GM21515 (cell line): ENCODE measurements at regions not wholly inside any gene's neighbourhood (a gene's known extent, or its start where the extent isn't known, plus 50 kb on each side); places are given as distances from the start of the nearest gene placed in this dataset.

Experiments
- ATAC-seq: cut with Tn5 transposase; IDR thresholded peaks from one replicate; pipeline ENCODE4 v1.9.1; 2021; ENCODE audit not compliant: unreplicated experiment

DNA sequence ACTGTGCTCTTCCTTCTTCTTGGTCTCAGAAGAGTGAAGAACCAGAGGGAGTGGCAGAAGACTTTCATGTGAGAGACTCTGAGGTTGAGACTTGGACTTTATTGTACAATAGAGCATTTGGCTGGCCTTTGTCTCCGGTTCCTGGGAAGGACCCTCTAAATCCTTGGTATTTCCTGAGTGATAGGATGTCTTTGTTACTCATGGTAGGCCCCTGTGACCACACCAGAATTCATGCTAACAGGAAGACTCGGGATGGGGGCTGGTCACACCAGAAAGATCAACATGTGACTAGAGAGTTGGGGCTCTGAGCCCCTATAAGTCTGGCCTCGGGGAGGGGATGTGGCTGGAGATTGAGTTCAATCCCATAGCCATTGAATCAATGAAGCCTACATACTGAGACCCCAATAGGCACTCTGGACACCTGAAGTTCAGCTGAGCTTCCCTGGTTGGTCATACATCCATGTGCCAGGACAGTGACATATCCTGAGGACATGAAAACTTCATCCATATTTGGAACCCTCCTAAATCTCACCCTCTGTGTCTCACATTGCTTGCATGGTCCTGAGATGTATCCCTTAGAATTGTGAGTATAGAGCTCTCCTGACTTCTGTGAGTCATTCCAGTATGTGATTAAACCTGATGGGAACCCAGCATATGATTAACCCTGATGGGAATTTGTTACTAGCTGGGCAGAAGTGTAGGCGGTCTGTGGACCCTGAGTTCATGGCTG lies 201.7 kb downstream of the GADD45G start:
- no peak for ATAC-seq

DNA sequence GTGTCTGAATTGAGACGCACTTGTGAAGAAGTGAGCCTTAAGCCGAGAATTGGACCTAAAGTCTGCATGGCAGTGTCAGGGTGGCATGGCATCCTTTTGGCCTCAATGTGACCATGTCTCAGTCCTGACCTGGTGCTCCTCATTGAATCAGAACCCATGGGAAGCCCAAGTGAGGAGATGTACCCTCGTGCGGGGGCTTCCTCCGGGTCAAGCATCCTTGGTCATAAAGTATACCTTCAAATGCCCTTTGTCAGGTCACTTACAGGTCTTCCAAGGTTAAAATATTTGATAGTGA lies 202.2 kb downstream of the GADD45G start:
- no peak for ATAC-seq

DNA sequence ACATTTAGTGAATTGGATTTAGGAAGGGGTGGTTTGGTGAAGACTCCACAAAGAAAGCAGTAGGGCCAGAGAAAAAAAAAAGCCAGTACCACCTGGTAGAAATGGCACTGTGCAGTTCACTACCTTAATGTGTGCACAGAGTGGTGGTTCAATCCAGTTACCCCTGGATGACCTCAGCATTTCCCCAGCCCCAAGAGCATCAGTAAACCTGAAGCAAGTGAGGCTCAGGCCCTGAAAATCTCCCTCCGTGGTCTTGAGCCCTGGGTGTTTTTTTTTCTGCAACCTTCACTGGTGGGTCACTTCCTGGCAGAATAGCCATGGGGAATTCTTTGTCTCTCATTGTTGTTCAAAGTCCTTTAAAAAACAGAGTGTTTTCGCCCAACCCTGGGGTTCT lies 202.9 kb downstream of the GADD45G start:
- ATAC-seq = no peak

DNA sequence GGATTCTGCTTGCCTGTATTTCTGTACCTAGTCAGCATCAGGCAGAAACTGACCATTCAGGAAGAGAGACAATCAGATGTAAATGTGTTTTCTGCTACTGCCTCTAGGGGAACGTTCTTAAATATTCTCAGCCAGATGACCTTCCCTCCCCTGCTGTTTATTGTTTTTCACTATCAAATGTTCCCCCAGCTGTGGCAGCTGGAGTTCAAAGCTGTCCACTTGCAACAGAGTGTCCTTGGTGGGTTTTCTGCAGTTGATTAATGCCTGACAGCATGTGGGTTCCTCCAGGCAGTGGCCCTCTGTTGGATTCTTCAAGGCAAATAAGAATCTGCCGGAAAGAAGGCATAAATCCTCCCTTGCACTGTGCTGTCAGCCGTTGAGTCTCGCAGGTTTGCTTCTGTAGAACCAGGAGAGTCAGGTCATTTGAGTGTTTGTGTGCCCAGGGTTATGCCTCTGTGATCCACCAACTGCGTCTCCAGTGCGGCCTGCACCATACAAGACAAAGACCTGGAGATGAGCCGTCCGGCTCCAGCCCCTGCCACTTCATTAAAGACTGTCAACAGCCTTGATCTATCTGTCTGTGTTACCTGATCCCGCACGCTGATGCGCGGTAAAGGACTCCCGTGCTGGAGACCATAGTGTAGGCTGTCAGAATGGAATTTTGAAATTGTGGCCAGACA lies 203.4 kb downstream of the GADD45G start:
- no peak for ATAC-seq

DNA sequence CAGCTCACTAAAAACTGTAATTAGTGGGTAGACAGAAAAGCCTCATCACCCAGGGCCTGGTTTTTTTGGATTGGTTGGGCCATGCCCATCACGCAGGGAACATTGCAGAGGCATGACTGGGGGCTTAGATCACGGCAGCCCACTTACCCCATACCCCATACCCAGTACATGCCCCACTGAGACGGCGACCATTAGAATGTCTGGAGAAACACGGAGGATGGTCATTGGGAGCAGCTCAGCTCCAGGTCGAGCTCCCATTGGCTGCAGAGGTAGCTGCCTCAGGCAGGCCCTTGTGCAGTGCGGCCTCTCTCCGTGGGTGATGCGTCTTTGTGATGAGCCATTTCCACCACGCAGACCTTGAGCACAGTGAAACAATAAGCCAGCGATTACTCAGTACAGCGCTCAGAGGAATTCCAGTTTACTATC lies 204.0 kb downstream of the GADD45G start:
- ATAC-seq = no peak

DNA sequence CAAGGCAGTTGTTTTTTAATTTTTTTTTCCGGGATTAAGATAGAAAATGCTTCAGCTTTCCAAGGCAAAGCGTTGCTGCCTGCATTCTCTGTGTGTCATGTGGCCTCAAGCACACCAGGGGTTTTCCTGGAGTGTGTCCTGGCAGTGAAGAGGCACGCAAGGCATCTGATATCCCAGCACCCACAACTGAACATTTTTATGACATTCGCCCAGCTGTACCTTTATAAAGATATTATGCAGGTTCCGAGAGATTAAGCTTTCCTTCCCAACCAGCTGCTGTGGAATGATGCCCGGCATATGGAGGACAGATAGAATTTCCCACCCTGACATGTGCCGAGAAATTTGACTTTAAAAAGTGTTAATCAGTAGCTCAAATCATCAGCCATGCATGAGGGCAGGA lies 205.6 kb downstream of the GADD45G start:
- ATAC-seq = no peak

DNA sequence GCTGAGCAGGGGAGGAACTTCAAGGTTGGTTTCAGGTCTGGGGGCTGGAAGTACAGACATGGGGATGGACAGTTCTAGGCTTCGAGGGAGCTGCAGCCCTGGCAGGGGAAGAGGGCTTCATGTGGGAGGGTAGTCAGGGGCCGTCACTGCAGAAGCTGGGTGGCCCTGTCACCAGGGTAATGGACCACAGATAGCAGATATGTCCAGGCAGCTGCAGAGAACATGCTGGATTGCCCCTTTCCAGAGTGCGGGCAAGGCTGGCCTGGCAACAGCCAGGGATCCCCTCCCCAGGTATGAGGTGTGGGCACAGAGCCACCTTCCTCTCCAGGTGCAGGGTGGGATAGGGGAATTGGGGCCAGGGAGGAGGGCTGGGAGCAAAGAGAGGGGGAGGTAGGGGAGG lies 206.5 kb downstream of the GADD45G start:
- ATAC-seq = no peak

DNA sequence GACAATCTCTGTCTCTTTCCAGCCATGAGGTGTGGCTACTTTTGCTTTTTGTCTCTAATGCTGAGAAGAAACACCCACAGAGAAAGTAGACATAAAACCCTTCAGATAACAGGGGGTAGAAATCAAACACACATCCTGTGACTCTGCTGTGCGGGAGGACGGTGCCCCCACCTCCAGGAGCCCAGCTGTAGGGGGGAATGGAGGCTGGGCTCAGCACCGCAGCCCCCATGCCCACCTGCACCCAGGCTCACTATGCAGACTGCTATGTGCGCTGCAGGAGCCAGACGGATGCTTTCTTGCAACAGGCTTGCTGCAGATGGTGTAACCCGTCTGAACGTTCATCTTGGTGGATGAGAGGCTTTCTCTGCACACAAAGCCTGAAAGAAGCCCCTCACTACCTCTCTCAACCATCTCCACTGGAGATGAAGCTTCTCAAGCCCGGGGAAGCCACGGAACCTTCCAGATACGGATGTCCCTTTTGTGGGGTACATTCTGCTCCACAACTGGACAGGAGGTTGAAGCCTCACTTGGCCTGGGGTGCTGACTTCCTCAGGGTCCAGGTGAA lies 207.2 kb downstream of the GADD45G start:
- no peak for ATAC-seq

DNA sequence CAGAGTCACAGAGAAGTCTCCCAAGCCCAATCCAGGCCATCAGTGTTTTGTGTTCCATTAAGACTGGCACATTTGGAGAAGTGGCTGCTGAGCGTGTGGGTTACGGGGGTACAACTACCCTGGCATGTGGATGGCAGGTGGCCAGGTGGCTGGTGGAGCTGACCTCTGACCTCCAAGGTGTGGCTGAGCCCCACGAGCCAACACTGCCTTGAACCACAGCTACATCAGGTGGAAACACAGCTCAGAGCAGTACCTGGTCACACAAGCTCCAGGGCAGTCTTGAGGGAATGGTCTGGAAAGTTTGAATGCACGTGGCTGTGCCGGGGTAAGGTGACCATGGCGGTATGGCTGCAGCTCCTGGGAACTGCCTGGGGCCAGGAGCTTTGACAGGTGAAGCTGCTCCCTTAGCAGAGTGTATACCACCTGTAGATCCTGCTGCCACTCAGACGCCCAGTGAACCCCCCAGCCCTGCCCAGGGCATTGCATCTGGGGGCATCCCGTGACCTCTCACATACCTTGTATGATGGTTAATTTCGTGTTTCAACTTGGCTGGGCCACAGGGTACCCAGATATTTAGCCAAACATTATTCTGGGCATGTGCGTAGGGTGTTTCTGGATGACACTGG lies 207.9 kb downstream of the GADD45G start:
- no peak for ATAC-seq

DNA sequence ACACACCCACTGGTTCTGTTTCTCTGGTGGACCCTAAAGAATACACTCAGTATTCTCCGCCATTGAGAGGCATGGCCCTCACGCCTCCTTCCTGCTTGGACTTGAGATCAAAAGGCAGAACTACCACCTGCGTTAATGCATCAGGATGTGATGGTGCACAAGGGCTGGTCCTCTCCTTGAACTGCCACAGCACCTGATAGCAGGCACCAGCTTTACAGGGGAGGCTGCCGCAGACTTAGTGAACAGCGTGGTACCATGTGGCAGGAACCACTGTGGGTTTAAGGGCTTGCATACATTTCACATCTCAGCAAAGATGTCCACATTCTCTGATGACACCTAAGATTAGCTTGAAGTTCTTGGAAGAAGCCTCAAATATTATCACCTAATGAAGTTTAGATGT lies 208.7 kb downstream of the GADD45G start:
- ATAC-seq = no peak

DNA sequence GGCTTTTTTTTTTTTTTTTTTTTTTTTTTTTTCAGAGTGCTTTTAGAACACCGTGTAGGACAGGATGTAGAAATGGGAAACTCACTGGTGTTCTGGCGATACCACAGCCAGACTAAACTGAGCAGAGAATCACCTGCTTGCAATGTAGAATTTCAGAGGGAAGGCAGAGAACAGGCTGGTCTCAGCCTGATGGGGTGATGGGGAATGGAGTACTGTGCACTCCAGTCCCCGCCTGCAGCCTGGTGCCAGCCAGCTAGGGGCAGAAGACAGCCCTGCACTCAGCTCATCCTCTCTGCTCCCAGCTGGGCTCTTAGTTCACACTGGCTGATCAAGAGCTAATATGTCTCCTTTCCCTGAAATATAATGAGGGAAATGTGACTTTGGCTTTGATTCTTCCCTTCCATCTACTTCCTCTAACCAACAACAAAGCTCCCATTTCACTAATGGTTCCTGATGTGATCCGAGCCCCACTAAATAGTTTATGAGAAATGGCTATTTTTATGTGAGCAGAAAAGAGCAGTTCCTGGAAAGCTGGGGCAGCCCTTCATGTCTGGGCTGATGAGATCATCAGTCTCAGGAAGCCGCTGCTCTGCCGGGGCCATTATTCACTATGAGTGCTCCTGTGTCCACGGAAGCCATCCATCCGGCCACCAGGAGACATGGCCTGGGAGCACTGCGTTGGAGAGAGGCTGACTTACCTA lies 209.7 kb downstream of the GADD45G start:
- ATAC-seq = no peak

DNA sequence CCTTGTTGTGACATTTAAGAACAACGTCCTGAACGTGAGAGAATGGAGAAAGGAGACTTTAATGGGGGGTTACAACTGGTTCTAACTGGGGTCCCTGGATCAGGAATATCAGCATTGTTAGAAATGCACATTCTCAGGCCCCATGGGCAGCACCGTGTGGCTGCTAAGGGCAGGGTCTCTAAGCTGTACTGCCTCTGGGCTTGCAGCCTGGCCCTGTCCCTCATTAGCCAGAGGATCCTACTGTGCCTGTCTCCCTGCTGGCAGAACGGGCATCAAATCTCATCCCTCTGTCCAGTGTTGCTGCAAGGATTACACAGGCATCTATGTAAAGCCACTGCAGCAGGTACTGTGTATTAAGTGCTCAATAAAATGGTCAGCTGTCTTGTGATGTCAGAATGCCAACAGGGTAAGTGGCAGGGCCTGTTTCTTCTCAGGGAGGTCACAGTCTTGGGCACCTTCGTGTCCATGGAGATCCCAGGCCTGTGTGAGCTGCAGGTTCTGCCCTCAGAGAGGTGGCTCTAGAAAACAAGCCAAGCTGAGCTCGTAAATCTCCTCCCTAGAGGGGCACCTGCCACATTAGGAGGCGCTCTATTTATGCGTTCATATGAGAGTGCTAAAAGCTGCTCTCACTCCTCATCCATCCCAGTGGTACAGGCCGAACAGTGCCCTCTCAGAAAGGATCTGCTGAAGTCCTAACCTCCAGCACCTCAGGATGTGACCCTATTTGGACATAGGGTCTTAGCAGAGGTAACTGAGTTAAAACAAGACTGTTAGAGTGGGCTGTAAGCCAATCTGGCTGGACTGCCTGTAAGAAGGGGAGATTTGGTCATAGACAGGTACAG lies 210.5 kb downstream of the GADD45G start:
- peak; percentile 40 for ATAC-seq

DNA sequence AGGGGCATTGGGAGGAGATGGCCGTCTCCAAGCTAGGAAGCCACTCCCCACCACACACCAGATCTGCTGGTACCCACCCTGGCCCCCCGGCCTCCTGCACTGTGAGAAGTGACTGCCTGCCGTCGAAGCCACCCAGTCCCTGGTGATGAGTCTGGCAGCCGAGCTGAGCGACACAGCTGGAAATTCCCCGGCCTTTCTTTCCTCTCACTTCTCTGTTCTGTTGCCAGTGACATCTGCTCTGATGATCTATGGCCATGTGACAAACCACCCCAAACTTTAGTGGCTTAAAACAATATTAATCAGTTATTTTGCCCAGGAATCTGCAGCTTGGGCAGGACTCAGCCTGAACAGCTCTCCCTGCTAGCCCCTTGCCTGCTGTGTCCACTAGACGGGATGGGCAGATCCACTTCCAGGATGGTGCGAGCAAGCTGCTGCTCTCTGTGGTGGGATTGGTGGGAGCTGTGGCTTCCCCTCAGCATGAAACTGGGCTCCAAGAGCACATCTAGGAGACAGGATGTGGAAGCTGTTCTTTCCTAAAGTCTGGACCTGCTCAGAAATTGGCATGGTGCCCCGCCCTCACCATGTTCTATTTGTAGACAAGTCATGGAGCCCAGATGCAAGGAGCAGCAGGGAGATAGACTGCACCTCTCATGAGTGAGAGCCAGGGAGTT lies 211.2 kb downstream of the GADD45G start:
- peak; percentile 87 for ATAC-seq

DNA sequence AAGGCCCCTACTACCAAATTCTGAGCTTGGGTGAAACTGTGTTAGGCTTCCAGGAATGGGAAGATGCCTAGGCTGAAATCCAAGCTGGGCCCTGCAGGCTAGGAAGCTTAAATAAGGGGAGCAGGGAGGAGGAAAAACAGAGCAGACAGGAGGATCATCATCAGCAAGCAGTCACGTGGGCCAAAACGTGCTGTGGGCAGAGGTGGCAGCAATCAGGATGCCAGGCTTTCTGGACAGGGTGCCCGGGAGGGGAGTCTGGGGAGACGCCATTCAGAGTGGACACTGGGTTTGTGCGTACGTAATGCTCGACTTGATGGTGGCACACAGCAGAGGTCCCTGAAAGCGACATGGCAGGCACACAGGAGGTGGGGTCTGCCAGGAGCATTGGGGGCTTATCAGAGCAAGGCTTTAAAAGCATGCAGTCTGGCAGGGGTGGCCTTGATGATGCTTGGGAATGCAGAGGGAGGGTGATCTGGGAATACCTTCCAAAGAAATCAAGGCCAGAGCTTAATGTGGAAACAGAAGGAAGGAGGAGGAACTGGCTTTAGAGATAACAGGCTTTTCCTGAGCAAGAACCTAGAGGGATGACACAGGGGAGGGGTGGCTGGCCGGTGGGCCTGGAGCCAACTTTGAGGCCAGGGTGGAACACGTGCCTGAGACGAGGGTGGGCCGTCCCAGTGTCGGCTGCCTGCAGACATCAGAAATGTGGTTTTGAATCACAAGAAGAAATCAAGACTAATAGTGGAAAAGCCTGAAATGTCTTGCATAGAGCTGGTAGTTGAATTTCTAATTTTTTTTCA lies 212.5 kb downstream of the GADD45G start:
- no peak for ATAC-seq

DNA sequence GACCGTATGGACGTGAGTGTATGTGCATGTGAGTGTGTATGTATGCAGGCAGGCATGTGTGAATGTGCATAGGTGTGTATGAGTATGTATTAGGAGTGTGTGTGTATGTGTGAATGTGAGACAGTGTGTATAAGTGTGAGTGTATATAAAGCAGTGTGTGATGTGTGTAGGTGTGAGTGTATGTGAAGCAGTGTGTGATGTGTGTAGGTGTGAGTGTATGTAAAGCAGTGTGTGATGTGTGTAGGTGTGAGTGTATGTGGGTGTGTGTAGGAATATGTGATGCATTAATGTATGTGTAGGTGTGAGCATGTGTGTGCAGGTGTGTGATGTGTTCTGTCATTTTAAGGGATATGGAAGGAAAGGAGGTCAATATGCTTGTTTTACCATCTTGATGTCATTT lies 215.5 kb downstream of the GADD45G start:
- no peak for ATAC-seq

DNA sequence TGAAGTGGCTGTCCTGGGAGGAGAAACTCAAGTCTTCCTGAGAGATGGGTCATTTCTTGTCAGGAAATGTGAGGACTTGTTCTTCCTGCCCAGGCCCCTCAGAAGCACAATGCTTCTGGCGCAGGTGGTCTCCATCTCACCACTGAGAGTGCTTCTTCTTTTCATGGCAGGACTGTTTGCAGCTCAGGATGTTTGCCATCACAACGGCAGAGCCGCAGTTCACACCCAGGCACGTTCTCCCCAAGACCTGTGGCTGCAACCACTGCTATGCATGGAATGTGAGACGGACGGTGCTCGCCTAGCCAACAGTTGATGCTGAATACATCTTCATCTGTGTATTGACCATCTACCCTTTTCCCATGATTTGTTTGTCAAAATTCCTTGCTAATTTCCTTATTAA lies 216.3 kb downstream of the GADD45G start:
- ATAC-seq = no peak

DNA sequence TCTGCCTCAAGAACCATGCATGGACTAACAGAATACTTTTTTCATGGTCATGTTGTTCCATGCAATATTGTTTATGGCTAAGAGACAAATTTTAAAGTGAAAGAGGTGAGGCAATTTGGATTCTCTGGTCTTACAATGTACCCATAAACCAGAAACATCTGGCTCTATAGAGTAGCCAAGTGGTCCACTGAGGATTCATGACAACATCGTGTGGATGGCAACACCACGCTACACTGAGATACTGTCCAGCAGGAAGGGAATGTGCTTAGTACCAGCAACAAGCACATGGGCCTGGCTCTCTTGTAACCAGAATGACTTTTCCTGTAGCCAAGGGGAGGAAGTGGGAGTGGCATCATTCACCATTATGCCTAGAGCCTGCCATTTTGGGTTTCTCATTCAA lies 218.2 kb downstream of the GADD45G start:
- no peak for ATAC-seq

DNA sequence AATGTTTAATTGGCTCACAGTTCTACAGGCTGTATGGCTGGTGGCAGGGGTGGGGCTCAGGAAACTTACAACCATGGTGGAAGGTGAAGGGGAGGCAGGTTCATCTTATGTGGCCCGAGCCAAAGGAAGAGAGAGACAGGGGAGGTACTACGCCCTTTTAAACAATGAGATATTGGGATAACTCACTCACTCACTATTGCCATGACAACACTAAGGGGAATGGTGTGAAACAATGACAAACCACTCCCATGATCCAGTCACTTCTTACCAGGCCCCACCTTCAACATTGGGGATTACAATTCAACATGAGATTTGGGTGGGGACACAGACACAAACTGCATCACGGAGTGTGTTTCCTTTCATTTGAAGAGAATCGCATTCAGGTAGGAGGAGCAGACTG lies 220.9 kb downstream of the GADD45G start:
- ATAC-seq = no peak

DNA sequence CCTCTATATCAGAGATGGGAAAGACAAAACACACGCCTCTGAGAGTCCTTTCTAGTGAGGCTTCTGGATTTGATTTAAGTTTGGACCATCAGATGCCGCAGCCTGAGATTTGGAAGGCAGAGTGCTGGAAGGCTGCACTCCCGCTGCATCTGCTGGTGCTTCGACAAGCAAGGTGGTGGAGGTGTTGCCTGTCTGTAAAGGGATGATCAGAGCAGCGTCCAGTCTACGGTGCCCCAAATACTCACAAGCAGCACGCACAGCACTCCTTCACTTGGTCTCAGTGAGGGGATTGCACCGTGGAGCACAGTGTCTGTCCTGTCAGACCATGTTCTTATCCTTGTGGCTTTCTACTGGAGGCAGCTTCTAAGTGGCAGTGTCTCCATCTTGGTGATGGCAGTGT lies 221.4 kb downstream of the GADD45G start:
- ATAC-seq = no peak
